HUDEP-2 (cell line): ENCODE measurements at regions not wholly inside any gene's neighbourhood (a gene's known extent, or its start where the extent isn't known, plus 50 kb on each side); places are given as distances from the start of the nearest gene placed in this dataset.

ENCODE experiments used
- DNase-seq, 76 experiments: peaks; one replicate each; lab custom pipeline; 2025; ENCODE audit not compliant: unreplicated experiment in 76 of 76; lab: John Stamatoyannopoulos, UW

DNA sequence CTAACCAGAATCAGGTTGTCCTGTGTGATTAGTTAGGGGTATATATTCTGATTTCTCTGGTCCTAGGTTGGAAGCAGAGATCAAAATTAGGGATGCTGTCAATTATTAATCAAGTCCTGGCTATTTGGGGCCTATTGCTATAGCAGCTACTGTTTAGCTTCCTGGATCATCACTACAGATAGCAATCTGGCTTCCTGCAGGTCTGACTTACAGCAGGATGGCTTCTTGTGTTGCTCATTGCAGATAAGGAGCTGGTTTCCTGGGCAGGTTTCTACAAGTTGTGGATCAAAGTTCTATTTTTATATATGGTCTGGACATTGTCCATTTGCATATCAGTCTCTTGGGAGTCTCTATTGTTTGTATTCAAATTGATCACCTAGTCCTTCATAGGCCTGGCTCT lies 57.7 kb upstream of the C4orf54 start:
- DNase-seq, result no peak

DNA sequence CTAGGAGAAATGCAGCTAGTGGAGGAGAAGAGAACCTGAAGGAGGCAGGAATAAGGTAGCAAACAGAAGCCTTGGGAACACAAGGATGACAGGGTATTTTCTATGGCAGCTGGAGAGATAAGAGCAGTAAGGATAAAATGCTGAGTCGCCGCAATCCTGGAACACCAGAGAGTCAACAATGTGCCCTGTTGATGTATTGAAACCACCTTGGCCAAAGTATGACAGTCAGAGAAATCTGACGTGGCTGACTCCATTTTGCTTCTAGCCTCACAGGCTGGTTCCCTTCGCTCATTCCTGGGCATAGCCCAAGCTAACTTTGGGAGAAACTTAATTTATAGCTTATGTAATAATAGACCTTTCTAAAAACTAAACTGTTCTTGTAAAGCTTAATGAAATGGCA lies 56.6 kb upstream of the C4orf54 start:
- DNase-seq, result no peak

DNA sequence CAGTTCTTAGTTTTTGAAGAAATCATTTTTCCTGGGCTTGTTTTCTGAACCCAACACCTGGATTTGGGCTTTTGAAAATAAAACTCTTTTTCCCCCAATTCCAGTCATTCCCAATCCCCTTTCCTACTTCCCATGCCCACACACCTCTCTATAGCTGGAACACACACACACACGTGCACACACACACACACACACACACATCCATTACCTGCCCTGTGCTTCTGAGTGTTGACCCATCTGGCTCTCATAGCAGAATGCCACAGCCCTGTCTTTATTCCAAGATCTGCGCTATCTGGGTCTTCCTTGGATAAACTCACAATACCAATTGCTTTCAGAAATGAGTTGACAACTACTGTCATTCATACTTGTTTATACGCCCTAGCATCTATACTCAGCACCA lies 54.9 kb upstream of the C4orf54 start:
- DNase-seq, result no peak

DNA sequence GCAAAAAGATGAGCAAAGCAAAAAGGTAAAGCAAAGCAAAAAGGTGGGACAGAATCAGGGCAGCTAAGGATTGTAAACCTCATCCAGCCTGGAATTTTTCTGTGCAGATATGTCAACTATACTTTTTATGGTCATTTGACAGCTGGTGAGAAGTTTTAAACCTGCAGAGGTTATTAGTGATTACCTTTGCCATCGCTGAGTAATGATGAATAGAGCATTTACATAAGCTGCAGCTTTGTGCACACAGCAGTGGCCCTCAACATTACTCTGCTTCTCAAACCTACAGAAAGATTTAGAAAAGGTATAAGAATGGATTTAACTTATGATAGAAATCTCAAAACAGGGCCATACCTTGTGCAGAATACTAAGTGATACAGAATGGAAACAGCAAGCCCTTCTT lies 54.5 kb upstream of the C4orf54 start:
- DNase-seq, result no peak

DNA sequence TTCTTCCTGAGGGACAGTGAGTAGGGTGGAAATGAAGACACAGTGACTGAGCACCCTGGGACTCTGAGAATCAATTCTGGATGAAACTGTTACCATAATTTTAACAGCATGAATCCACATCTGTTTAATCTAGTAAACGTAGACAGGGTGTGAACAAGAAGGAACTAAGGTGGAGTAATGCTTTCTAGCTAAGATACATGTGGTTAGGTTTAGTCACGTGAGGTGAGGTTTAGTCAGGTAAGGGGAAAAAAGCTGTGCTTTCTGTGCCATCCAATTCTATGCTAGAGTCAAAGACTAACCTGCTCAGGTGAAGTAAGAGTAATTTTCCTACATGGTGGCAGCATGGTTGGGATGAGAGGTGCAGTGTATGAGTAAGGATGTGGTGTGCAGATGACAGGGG lies 54.0 kb upstream of the C4orf54 start:
- DNase-seq, result no peak

DNA sequence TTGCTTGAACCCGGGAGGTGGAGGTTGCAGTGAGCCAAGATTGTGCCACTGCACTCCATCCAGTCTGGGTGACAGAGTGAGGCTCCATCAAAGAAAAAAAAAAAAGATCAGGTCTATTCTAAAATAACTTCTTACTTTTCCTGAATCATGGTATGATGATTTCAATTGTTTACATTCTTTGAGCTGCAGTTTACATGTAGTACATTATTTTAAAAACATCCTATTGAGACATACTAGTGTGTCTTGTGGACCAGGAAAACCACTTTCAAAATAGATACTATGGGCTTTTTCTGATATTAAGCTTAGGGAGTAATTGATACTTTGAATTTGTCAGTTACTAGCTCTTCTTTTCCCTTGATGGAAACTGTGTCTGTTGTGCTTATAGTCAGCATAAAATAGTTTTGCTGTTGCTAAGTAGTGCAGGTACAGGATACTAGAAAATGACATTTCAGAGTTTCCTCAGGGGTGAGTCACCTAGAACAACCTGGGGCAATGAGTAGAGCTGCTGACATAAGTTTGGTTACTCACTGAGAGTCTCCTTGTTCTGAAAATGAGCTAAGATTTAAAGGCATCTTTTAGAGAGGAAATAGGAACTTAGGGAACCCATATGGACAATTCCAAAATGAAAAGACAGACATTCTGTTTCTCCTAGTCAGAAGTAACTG lies 53.2 kb upstream of the C4orf54 start:
- no peak for DNase-seq

DNA sequence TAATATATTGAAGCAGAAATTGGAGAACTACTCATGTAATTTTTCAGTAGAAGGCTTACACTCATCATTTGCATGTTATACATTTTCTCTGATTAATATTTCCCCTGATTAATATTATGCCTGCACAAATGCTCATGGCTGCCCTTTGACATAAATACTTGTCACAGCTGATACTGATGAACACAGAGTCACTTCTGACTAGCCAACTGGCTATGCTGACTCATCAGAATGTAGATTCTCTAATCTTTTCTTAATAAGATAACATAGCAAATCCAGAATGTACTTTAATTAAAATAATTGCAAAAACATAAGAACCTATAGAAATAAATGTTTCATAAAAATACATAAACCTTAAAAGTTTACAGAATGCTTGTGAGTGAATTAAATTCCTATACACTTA lies 52.4 kb upstream of the C4orf54 start:
- DNase-seq, result no peak

DNA sequence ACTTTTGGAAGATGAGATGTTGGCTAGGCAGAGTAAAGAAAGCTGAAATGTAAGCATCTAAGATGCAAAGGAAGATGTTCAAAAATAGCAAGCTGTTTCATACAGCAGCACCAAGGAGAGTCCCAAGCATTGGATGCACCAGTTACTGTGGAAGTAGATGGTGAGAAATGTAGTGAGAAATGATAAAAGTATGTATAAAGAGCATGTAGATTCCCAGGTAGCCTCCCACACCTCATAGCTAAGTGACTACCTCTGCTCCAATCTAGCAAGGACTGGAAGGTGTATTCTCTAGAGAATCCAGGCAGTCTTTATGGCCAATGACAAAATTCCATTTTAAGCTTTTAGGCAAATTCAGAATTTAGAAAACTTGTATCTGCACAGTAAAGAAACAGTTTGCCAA lies 50.9 kb upstream of the C4orf54 start:
- DNase-seq, result no peak
